Kidney (tissue), 13 donors: ENCODE measurements at regions not wholly inside any gene's neighbourhood (a gene's known extent, or its start where the extent isn't known, plus 50 kb on each side); places are given as distances from the start of the nearest gene placed in this dataset.
"Not testable (repeated sequence)": the region's sequence is repeated elsewhere in the genome, so short reads cannot be mapped to it uniquely, and the experiment has no call there.

Experiments
- DNase-seq, 5 donors: peaks; one replicate each; pipeline ENCODE4 v3.0.0-alpha.2; 2013 to 2020
- FAIRE-seq: peaks from 2 replicates; lab custom pipeline; 2012; peaks lifted over from hg19 to GRCh38; lab: Jason Lieb, UNC
- H3K27ac ChIP-seq, 2 donors: one replicate each; pipeline ENCODE4 v1.7.0; 2013; ENCODE audit warnings: low read depth in 2 of 2, low read length in 2 of 2, inconsistent platforms in 1 of 2
- H3K27me3 ChIP-seq: one replicate; pipeline ENCODE4 v1.7.1; 2013; ENCODE audit warnings: low read length, inconsistent platforms; ENCODE audit not compliant: control insufficient read depth, insufficient read depth
- H3K36me3 ChIP-seq, 3 donors: one replicate each; pipeline versions ENCODE4 v1.7.0 to v1.7.1; 2013; ENCODE audit warnings: low read length in 3 of 3, control low read depth in 1 of 3, inconsistent platforms in 1 of 3; ENCODE audit not compliant: insufficient read depth in 3 of 3, control insufficient read depth in 2 of 3
- H3K4me1 ChIP-seq, 3 donors: one replicate each; pipeline versions ENCODE4 v1.7.0 to v1.7.1; 2013; ENCODE audit warnings: low read length in 3 of 3, inconsistent platforms in 1 of 3, low read depth in 1 of 3; ENCODE audit not compliant: control insufficient read depth in 2 of 3, insufficient read depth in 2 of 3
- H3K4me3 ChIP-seq, 3 donors: one replicate each; pipeline versions ENCODE4 v1.7.0 to v1.8.1; 2013; ENCODE audit warnings: low read length in 3 of 3, control low read depth in 1 of 3, inconsistent platforms in 1 of 3
- H3K9ac ChIP-seq, 3 donors: one replicate each; pipeline versions ENCODE4 v1.7.0 to v1.7.1; 2013; ENCODE audit warnings: low read length in 3 of 3, control low read depth in 1 of 3, inconsistent platforms in 1 of 3
- H3K9me3 ChIP-seq, 3 donors: one replicate each; pipeline versions ENCODE4 v1.7.0 to v1.7.1; 2013; ENCODE audit warnings: low read length in 3 of 3, control low read depth in 1 of 3, inconsistent platforms in 1 of 3; ENCODE audit not compliant: control insufficient read depth in 2 of 3, insufficient read depth in 1 of 3
- CTCF ChIP-seq: IDR thresholded peaks from 3 replicates; pipeline ENCODE4 v1.5.1; 2012; ENCODE audit warnings: mild to moderate bottlenecking, moderate library complexity, borderline replicate concordance; ENCODE audit not compliant: insufficient read depth; ENCODE audit errors: extremely low read depth
- intact Hi-C: fragments of 100-400 bp; cut with DNase I; formaldehyde crosslinking; loops from one replicate; pipeline ENCODE4 v1.11.1; 2022
- donor health status: control.
- donor health status: control.
- donor health status: control.
- donor health status: control.
- donor health status: control.
- donor health status: DM: yes; HTN: yes; CAD: no.
- donor health status: Normal renal cell carcinoma (clear cell type).

DNA sequence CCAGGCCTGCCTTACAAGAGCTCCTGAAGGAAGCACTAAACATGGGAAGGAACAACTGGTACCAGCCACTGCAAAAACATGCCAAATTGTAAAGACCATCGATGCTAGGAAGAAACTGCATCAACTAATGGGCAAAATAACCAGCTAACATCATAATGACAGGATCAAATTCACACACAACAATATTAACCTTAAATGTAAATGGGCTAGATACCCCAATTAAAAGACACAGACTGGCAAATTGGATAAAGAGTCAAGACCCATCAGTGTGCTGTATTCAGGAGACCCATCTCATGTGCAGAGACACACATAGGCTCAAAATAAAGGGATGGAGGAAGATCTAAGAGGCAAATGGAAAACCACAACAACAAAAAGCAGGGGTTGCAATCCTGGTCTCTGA, 75.8 kb downstream of the ELAPOR2 start:
- H3K36me3 ChIP-seq, H3K27ac ChIP-seq, FAIRE-seq, H3K4me3 ChIP-seq, intact Hi-C loops, H3K9ac ChIP-seq, H3K4me1 ChIP-seq, DNase-seq, H3K9me3 ChIP-seq, H3K27me3 ChIP-seq: not testable (repeated sequence)

DNA sequence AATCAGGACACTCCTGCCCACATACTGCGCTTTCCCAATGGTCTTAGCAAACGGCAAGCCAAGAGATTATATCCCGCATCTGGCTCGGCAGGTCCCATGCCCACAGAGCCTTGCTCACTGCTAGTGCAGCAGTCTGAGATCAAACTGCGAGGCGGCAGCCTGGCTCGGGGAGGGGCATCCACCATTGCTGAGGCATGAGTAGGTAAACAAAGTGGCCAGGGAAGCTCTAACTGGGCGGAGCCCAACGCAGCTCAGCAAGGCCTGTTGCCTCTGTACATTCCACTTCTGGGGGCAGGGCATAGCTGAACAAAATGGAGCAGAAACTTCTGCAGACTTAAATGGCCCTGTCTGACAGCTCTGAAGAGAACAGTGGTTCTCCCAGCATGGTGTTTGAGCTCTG, 77.5 kb downstream of the ELAPOR2 start:
- DNase-seq, H3K9ac ChIP-seq, H3K27me3 ChIP-seq, H3K9me3 ChIP-seq, FAIRE-seq, H3K27ac ChIP-seq, H3K36me3 ChIP-seq, H3K4me3 ChIP-seq, H3K4me1 ChIP-seq, intact Hi-C loops: not testable (repeated sequence)

GRCh38 chr7:86981127-86981526, 78.3 kb downstream of the ELAPOR2 start:
- Histone ChIP-seq H3K27me3 (no peaks in the 10 kb centered on the region), H3K9me3 (no peaks in the 10 kb centered on the region), H3K4me1 (no peaks in the 10 kb centered on the region), H3K27ac (no peak overlapping the region), H3K9ac (no peak overlapping the region), H3K36me3 (no peaks in the 10 kb centered on the region), H3K4me3 (no peak overlapping the region)
- DNase-seq = no peak
- intact Hi-C loops = no loop called here
- TF ChIP-seq CTCF = no peak
- FAIRE-seq = no peak

- intact Hi-C loops = no loop called here
- TF ChIP-seq CTCF = no peak
Observed at GRCh38 chr7:86980223-86980622, 79.2 kb downstream of the ELAPOR2 start.

More at GRCh38 chr7:86980223-86980622, 79.2 kb downstream of the ELAPOR2 start:
- Histone ChIP-seq H3K9ac (no peak overlapping the region), H3K27me3 (no peaks in the 10 kb centered on the region), H3K4me1 (no peaks in the 10 kb centered on the region), H3K36me3 (no peaks in the 10 kb centered on the region), H3K4me3 (no peak overlapping the region), H3K9me3 (no peaks in the 10 kb centered on the region), H3K27ac (no peak overlapping the region)
- DNase-seq (no peak), FAIRE-seq (no peak)
